Ecto neural progenitor cell (in vitro differentiated cells): ENCODE measurements at regions not wholly inside any gene's neighbourhood (a gene's known extent, or its start where the extent isn't known, plus 50 kb on each side); places are given as distances from the start of the nearest gene placed in this dataset.
"Not testable (repeated sequence)": the region's sequence is repeated elsewhere in the genome, so short reads cannot be mapped to it uniquely, and the experiment has no call there.

ENCODE experiments used
- DNase-seq: peaks from one replicate; pipeline ENCODE4 v3.0.0-alpha.2; 2018; ENCODE audit warnings: low spot score

GRCh38 chr14:86363576-86363975 is 833.6 kb downstream of the FLRT2 start:
- DNase-seq: no peak

- no peak for DNase-seq
These were observed 833.1 kb downstream of the FLRT2 start for GRCh38 chr14:86363047-86363446.

GRCh38 chr14:86357876-86358275 is 827.9 kb downstream of the FLRT2 start:
- no peak for DNase-seq

GRCh38 chr14:86357119-86357518 is 827.2 kb downstream of the FLRT2 start:
- DNase-seq: no peak

GRCh38 chr14:86346818-86347384 is 817.0 kb downstream of the FLRT2 start:
- no peak for DNase-seq

- DNase-seq: no peak
These were observed 804.4 kb downstream of the FLRT2 start for GRCh38 chr14:86334355-86334754.

GRCh38 chr14:86333493-86333892 is 803.5 kb downstream of the FLRT2 start:
- DNase-seq: no peak

GRCh38 chr14:86331341-86331740 is 801.4 kb downstream of the FLRT2 start:
- DNase-seq: no peak

- no peak for DNase-seq
These were observed 791.2 kb downstream of the FLRT2 start for GRCh38 chr14:86321151-86321550.

GRCh38 chr14:86312154-86312665 is 782.3 kb downstream of the FLRT2 start:
- DNase-seq: not testable (repeated sequence)

GRCh38 chr14:86311151-86311550 is 781.2 kb downstream of the FLRT2 start:
- DNase-seq: no peak

GRCh38 chr14:86310611-86311010 is 780.7 kb downstream of the FLRT2 start:
- DNase-seq: no peak

- DNase-seq: no peak
These were observed 780.2 kb downstream of the FLRT2 start for GRCh38 chr14:86310148-86310547.

GRCh38 chr14:86305058-86305457 is 775.1 kb downstream of the FLRT2 start:
- no peak for DNase-seq

- no peak for DNase-seq
These were observed 770.0 kb downstream of the FLRT2 start for GRCh38 chr14:86299994-86300393.

- DNase-seq: no peak
These were observed 766.2 kb downstream of the FLRT2 start for GRCh38 chr14:86296173-86296572.

- DNase-seq: no peak
These were observed 758.4 kb downstream of the FLRT2 start for GRCh38 chr14:86288336-86288735.

GRCh38 chr14:86279405-86279804 is 749.5 kb downstream of the FLRT2 start:
- DNase-seq: no peak

- no peak for DNase-seq
These were observed 728.0 kb downstream of the FLRT2 start for GRCh38 chr14:86257973-86258372.

GRCh38 chr14:86243158-86243557 is 713.2 kb downstream of the FLRT2 start:
- no peak for DNase-seq

- no peak for DNase-seq
These were observed 707.8 kb downstream of the FLRT2 start for GRCh38 chr14:86237733-86238132.

- no peak for DNase-seq
These were observed 691.8 kb downstream of the FLRT2 start for GRCh38 chr14:86221755-86222154.

- peak; percentile 56 for DNase-seq
These were observed 691.1 kb downstream of the FLRT2 start for GRCh38 chr14:86221000-86221399.

GRCh38 chr14:86217523-86217922 is 687.6 kb downstream of the FLRT2 start:
- DNase-seq: no peak
